Body of pancreas (tissue), 4 donors: ENCODE measurements at regions not wholly inside any gene's neighbourhood (a gene's known extent, or its start where the extent isn't known, plus 50 kb on each side); places are given as distances from the start of the nearest gene placed in this dataset.

ENCODE experiments used
- ATAC-seq: fragments of 150-250 bp; one replicate; pipeline ENCODE4 v1.9.1; 2016
- DNase-seq, 4 donors: peaks; one replicate each; pipeline ENCODE4 v3.0.0-alpha.2; 2019
- H3K27ac ChIP-seq, 4 donors: fragments of 200-600 bp; sonication (generic); 1 replicate in 3 of 4; 2 replicates in 1 of 4; pipeline versions ENCODE4 v1.5.1 to v1.6.1; 2016 to 2019; ENCODE audit warnings: mild to moderate bottlenecking in 1 of 4, mixed read lengths in 1 of 4, moderate library complexity in 1 of 4
- H3K27me3 ChIP-seq, 2 donors: fragments of 200-600 bp; sonication (generic); one replicate each; pipeline ENCODE4 v1.6.0; 2016; ENCODE audit warnings: mild to moderate bottlenecking in 1 of 2
- H3K36me3 ChIP-seq, 2 donors: fragments of 200-600 bp; sonication (generic); replicated peaks in 1 of 2; 2 replicates each; pipeline ENCODE4 v1.5.1; 2016; ENCODE audit warnings: low read depth in 2 of 2; ENCODE audit not compliant: insufficient read depth in 1 of 2
- H3K4me1 ChIP-seq: fragments of 200-600 bp; sonication (generic); one replicate; pipeline ENCODE4 v1.6.0; 2016
- H3K4me3 ChIP-seq, 2 donors: fragments of 200-600 bp; sonication (generic); 1 replicate in 1 of 2; 2 replicates in 1 of 2; pipeline ENCODE4 v1.5.1; 2016 to 2019
- H3K9me3 ChIP-seq, 3 donors: fragments of 200-600 bp; sonication (generic); 1 replicate in 2 of 3; 2 replicates in 1 of 3; pipeline ENCODE4 v1.5.1; 2016
- POLR2A ChIP-seq, 3 donors: fragments of 450-650 bp; IDR thresholded peaks; one replicate each; pipeline ENCODE4 v1.6.1; 2016; ENCODE audit warnings: antibody characterized with exemption in 3 of 3, mild to moderate bottlenecking in 2 of 3
- WGBS, 2 donors: methylation state at CpG; one replicate each; pipeline ENCODE4 v1.1.5; 2017; 5-methylcytosine and 5-hydroxymethylcytosine counted together
- intact Hi-C: fragments of 100-400 bp; cut with DNase I; formaldehyde crosslinking; loops from one replicate; pipeline ENCODE4 v1.15.1; 2023
- TF ChIP-seq, protein P1 (sequence below), 7 experiments: fragments of 450-650 bp in 4 of 7; fragments of 200-600 bp in 3 of 7; sonication (generic) in 3 of 7; IDR thresholded peaks; one replicate each; pipeline ENCODE4 v1.5.1; 2016 to 2019; ENCODE audit warnings: antibody characterized with exemption in 7 of 7

GRCh38 chr2:120561379-120562035, 174.2 kb upstream of the GLI2 start:
- Histone ChIP-seq H3K4me1 (peaks cover 8% of the 10 kb centered on the region), H3K9me3 (no peaks in the 10 kb centered on the region), H3K4me3 (no peak overlapping the region), H3K27me3 (no peaks in the 10 kb centered on the region), H3K27ac (no peak overlapping the region), H3K36me3 (no peaks in the 10 kb centered on the region)
- intact Hi-C loops, result no loop called here
- no peak for TF ChIP-seq POLR2A (IDR thresholded peaks at IDR 0.05)
- TF ChIP-seq, protein P1, sequence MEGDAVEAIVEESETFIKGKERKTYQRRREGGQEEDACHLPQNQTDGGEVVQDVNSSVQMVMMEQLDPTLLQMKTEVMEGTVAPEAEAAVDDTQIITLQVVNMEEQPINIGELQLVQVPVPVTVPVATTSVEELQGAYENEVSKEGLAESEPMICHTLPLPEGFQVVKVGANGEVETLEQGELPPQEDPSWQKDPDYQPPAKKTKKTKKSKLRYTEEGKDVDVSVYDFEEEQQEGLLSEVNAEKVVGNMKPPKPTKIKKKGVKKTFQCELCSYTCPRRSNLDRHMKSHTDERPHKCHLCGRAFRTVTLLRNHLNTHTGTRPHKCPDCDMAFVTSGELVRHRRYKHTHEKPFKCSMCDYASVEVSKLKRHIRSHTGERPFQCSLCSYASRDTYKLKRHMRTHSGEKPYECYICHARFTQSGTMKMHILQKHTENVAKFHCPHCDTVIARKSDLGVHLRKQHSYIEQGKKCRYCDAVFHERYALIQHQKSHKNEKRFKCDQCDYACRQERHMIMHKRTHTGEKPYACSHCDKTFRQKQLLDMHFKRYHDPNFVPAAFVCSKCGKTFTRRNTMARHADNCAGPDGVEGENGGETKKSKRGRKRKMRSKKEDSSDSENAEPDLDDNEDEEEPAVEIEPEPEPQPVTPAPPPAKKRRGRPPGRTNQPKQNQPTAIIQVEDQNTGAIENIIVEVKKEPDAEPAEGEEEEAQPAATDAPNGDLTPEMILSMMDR (IDR thresholded peaks at IDR 0.05), result no peak
- 69 to 76% methylated on average over 11 of the region's 11 CpGs for whole genome bisulfite sequencing, 2 donors
- ATAC-seq (no peak), DNase-seq (no peak)

GRCh38 chr2:120562218-120563005, 173.3 kb upstream of the GLI2 start:
- no peak for DNase-seq
- Histone ChIP-seq H3K4me3 (no peak overlapping the region), H3K36me3 (no peaks in the 10 kb centered on the region), H3K27me3 (no peaks in the 10 kb centered on the region), H3K27ac (no peak overlapping the region), H3K4me1 (peaks cover 17% of the 10 kb centered on the region), H3K9me3 (no peaks in the 10 kb centered on the region)
- intact Hi-C loops, result no loop called here
- 92 to 97% methylated on average over 9 to 18 of the region's 18 CpGs for WGBS, 2 donors
- TF ChIP-seq, protein P1 (IDR thresholded peaks at IDR 0.05), result no peak
- ATAC-seq, result no peak

GRCh38 chr2:120563616-120564015, 172.1 kb upstream of the GLI2 start:
- H3K4me1 ChIP-seq, result peaks cover 22% of the 10 kb centered on the region
- intact Hi-C loops, result no loop called here
- no peak overlapping the region for H3K4me3 ChIP-seq
- no peak overlapping the region for H3K27ac ChIP-seq
- DNase-seq (no peak), ATAC-seq (no peak)
- TF ChIP-seq, protein P1 (IDR thresholded peaks at IDR 0.05), result no peak
- TF ChIP-seq POLR2A (IDR thresholded peaks at IDR 0.05), result no peak
- WGBS, 2 donors, result 86 to 89% methylated on average over 2 of the region's 2 CpGs
- H3K9me3 ChIP-seq, result no peaks in the 10 kb centered on the region
- H3K27me3 ChIP-seq, result no peaks in the 10 kb centered on the region
- no peaks in the 10 kb centered on the region for H3K36me3 ChIP-seq

- intact Hi-C loops, result no loop called here
- H3K4me1 ChIP-seq, result peaks cover 25% of the 10 kb centered on the region
- no peak overlapping the region for H3K4me3 ChIP-seq
- H3K27ac ChIP-seq, result no peak overlapping the region
- ATAC-seq (no peak), DNase-seq (no peak)
- no peaks in the 10 kb centered on the region for H3K36me3 ChIP-seq
- TF ChIP-seq, protein P1 (IDR thresholded peaks at IDR 0.05), result no peak
- no peak for TF ChIP-seq POLR2A (IDR thresholded peaks at IDR 0.05)
- H3K27me3 ChIP-seq, result no peaks in the 10 kb centered on the region
- no peaks in the 10 kb centered on the region for H3K9me3 ChIP-seq
- 77 to 81% methylated on average over 23 of the region's 23 CpGs for WGBS, 2 donors
Observed at GRCh38 chr2:120564213-120565094, 171.2 kb upstream of the GLI2 start.
